ENCODE measurements at regions not wholly inside any gene's neighbourhood (a gene's known extent, or its start where the extent isn't known, plus 50 kb on each side); places are given as distances from the start of the nearest gene placed in this dataset.
"Not testable (repeated sequence)": the region's sequence is repeated elsewhere in the genome, so short reads cannot be mapped to it uniquely, and the experiment has no call there.

GRCh38 chr1:66460776-66461175 is 73.2 kb upstream of the SGIP1 start:
- no peak for DNase-seq (ENCODE audit: low read depth)

- no peak for DNase-seq (ENCODE audit: low read depth)
Measured at GRCh38 chr1:66462313-66462712, 71.6 kb upstream of the SGIP1 start.

GRCh38 chr1:66464351-66464750 is 69.6 kb upstream of the SGIP1 start:
- DNase-seq (ENCODE audit: low read depth) = no peak

GRCh38 chr1:66464802-66465201 is 69.2 kb upstream of the SGIP1 start:
- DNase-seq (ENCODE audit: low read depth) = peak; percentile 99

- DNase-seq (ENCODE audit: low read depth) = peak; percentile 57
Measured at GRCh38 chr1:66466695-66467094, 67.3 kb upstream of the SGIP1 start.

DNA sequence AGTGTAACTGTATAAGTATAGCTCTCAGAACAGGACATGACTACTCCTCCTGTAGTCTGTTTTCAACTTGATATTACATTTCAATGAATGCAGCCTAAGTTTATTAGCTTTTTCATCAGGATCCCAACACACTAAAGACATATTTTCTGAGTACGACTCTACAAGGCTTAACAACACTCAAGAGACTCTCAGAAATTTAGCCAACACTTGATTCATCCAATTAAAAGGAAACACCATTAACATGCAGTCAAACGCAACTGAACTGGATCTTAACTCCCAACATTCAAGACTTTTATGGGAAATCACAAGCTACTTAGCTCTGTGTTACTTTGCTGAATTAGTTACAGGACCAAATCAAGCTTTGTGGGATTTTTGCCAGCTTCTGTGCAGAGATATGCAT is 65.2 kb upstream of the SGIP1 start:
- no peak for DNase-seq (ENCODE audit: low read depth)

DNA sequence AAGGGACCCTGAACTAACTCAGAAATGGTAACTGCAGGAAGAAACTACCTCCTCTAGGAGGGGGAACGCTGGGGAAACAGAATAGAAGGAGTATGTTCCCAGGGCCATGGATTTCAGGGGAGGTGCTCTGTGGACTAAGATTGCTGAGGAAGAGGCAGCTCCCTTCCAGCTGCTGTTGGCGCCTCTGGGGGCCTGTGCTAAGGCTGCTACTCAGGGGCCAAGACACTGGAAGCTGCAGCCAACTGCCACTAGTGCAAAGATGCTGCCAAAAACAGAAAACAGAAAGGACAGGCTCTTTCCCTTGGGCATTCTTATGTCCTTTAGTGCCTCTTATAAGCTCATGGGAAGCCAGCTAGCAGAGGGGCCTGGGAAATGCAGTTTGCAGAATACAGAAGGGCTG is 58.0 kb upstream of the SGIP1 start:
- no peak for DNase-seq (ENCODE audit: low read depth)

DNA sequence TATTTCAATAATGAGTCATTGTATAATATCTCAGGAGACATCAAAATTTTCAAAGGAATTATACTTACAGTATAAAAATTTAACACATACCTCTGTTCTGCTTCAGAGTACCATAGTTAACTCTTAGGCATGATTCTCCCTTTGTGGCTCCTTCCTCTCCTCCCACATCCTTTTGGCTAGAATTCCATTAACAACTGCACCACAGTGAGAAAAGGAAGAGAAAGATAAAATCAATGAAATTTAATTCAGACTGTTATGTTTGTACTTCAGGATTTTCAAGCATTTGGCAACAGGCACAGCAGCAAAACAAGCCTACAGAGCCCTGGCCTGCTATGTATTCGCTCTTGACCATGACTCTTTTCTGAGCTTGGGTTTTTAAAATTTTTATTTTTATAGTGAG is 57.2 kb upstream of the SGIP1 start:
- no peak for DNase-seq (ENCODE audit: low read depth)

DNA sequence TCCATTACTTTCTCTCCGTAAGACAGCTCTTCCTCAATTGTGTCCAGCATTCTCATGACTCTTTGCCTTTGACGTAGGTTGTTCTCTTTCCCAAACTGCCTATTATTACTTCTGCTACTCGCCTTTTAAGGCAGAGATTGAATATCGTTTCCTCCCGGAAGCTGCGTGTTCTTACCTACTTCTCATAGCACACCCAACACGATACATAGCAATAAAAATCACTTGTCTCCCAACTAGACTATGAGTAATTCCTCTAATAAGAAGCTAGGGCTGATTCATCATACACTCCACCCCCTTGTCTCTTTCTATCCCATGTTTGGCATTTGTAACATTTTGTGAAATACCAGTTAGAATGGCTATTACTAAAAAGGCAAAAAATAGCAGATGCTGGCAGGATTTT is 55.8 kb upstream of the SGIP1 start:
- peak; percentile 71 for DNase-seq (ENCODE audit: low read depth)

GRCh38 chr1:66480162-66480561 is 53.8 kb upstream of the SGIP1 start:
- DNase-seq (ENCODE audit: low read depth) = no peak

DNA sequence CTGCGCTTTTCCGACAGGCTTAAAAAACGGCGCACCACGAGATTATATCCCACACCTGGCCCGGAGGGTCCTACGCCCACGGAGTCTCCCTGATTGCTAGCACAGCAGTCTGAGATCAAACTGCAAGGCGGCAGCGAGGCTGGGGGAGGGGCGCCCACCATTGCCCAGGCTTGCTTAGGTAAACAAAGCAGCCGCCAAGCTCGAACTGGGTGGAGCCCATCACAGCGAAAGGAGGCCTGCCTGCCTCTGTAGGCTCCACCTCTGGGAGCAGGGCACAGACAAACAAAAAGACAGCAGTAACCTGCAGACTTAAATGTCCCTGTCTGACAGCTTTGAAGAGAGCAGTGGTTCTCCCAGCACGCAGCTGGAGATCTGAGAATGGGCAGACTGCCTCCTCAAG is 52.7 kb upstream of the SGIP1 start:
- DNase-seq (ENCODE audit: low read depth) = not testable (repeated sequence)

Data from GM04503 (cell line).